GM21576 (cell line): ENCODE measurements at regions not wholly inside any gene's neighbourhood (a gene's known extent, or its start where the extent isn't known, plus 50 kb on each side); places are given as distances from the start of the nearest gene placed in this dataset.
"Not testable (repeated sequence)": the region's sequence is repeated elsewhere in the genome, so short reads cannot be mapped to it uniquely, and the experiment has no call there.

ENCODE experiments used
- ATAC-seq: cut with Tn5 transposase; IDR thresholded peaks from one replicate; pipeline ENCODE4 v1.9.1; 2021; ENCODE audit warnings: mild to moderate bottlenecking, moderate library complexity; ENCODE audit not compliant: unreplicated experiment

DNA sequence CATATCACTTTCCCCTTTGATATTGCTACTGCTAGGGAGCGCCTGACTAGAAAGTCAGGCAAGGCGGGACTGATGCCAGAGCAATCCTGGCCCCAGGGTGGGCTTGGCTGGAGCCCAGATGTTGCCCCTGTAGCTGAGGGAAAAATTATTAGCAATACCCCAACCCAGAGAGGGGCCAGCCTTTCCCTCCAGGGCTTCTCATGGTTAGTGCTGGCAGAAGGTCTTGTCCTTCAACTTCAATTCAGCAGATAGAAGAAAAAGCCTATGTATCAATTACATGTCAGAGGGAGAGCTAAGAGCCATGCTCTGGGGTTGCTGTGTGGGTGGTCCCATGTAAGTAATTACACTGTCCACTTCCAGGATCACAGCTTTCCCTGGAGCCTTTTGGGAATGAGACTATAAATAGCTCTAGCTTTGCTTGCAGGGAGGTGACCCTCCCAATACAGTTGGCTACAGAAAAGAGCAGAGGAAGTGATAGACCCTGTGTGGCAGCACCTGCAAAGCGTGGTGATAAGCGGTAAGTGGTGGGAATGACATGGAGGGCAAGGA, 579.1 kb downstream of the CCSER2 start:
- no peak for ATAC-seq

DNA sequence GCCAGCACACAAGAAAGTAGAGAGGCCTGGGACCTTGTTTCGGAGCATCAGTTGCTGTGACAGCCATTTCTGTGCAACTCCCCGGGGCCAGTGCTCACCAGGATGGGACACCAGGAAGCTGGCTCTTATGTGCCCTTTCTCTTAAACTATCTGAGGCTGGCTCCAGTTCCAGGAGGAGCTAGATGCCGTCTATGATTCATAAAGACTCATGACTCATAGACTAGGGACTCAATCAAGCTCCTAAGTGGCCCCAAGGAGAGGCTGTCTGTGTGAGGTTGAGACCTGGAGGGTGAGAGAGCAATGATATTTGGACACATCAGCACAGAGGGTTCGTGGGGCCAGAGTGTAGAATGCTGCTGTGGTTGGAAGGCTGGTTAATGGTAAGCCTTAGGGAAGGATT, 580.1 kb downstream of the CCSER2 start:
- no peak for ATAC-seq

DNA sequence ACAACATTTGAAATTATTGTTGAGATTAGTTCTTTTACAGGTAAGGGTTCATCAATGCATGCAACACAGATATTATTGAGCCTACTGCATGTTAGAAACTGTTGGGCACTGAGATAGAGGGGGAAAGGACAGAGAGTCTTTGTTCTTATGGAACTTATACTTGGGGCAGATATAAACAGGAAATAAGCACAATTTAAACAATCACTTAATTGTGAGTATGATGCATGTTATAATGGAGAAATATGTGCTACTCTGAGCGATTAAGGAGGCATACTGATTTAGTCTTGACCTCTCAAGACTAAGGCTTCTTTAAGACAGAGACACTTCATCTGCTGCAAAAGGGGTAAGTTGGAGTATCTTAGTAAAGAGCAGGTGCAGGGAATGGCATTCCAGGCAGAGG, 593.3 kb downstream of the CCSER2 start:
- no peak for ATAC-seq

DNA sequence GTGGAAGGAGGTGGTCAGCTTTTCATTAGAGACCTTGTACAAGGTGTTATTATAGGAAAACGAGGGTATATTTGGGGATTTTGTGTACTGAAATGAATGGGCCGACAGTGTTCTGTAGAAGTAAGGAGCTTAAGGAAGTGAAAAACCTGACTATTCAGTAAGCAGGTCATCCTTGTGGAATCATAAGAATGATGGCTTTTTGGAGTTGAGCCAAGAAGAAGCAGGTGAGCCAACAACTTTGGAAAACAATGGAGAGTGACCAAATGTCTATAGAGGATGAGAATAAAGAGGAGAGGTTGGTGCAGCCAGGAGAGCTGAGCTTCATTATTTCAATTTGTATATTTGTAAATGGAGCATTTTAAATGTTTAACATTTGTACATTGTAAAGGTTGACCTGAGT, 595.7 kb downstream of the CCSER2 start:
- ATAC-seq, result no peak

DNA sequence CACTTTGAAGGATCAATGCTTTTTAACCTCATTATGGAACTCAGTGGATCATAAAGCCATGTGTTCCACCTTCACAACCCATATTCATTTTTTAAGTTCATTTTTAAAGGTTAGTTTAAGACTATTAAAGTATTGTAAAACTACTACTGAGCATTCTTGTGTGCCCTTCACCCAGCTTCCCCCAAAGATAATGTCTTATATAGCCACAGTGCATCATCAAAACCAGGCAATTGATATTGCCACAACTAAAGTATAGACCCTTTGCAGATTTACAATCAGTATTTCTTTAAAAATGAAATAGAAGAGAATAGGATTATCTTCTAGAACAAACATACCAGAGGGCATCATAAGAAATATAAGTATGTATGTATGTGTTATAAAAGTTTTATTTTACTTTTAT, 597.1 kb downstream of the CCSER2 start:
- no peak for ATAC-seq

DNA sequence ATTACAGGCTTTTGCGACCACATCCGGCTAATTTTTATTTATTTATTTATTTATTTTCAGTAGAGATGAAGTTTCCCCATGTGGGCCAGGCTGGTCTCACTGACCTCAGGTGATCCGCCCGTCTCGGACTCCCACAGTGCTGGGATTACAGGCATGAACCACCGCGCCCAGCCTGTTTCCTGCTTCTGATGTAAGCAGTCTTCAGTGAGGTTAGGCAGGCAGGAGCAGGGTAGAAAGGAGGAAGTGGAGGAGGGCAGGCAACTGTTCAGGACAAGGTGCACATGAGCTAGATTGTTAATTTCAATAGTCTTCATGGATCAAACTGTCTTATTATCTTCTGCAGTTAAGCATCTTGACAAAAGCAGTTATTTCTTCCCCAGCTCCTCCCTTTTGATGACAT, 605.0 kb downstream of the CCSER2 start:
- no peak for ATAC-seq

DNA sequence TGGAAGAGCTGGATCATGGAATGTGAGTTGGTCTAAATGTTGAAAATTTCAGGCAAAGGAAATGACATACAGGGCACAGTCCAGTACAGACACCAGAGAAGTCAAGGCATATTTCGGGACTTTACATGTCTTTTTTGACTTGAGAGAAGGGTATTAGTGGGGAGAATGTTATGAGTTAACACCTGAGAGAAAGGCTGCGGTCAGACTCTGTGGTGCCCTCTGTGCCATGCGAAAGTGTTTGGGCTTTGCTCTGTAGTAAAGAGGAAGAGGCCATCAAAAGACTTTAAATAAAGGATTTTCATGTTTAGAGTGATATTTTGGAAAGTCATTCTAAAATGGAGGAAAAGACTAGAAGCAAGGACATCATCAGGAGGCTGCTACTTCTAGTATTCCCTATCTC, 607.4 kb downstream of the CCSER2 start:
- ATAC-seq, result no peak

DNA sequence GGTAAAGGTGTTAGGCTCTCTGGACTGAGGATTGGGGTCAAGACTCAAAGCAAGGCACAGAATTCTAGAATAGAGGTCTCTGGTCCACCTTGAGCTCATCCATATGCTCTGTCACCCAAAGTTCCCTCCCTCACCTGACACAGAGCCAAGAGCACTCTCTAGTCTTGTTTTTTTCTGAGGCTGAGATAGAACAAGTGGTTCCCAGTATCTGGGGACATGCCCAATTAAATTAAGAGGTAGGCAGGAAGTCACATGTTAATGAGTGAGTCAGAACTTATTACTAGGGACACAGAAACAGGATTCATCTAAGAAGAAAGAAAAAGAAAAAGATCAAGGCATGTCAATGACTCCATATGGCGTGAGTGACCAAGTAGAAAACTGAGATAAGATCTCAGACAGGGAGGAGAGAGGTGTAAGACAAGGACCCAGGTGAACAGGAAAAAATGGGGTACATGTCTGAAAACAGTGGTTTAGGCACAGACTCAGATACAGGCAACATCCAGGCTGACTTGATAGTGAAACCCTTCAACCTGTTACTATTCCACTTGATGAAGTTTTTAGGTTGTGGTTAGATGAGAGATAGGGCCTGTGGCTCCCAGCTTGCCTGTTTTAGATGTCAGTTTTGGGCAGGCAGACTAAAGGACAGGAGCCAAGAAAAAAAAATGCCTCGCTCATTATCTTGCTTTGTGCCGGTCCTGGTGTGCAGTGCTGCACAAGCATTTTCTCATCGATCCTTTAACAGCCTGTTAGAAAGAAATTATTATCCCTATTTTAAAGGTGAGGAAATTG, 609.9 kb downstream of the CCSER2 start:
- ATAC-seq, result no peak

DNA sequence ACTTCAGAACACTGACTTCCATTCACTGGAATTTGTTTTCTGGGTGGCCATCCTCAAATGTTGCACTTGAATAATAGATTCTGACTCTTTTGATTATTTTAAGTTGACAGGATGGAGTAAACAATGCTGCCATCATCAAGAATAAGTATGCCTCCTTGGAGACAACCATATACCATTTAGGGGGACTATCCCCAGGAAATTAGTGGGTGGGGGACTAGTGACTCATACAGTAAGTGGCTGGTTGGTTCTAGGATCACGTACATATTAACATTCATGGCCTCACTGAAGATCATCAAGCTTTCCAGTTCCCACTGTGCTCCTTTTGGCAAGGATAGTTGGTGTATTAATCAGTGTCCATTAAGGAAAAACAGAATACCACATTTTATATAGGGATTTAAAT, 615.2 kb downstream of the CCSER2 start:
- no peak for ATAC-seq

DNA sequence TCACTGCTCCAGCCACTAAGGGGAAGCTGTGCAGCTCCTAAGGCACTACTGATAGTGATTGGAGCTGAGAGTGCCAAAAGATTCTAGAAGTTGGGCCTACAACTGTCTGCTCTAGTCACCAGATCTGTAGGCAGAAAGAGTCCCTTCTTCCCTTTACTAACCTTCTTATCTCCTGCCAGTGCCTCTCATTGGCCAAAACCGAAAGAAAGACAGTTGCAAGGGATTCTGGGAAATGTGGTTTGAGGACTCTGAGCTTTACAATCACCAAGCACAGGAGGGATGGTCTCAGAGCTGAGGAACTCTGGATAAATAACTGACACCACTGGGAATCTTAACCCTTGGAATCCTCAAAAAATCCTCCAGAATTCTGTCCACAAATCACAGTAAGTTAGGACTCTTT, 615.8 kb downstream of the CCSER2 start:
- peak; percentile 60 for ATAC-seq

DNA sequence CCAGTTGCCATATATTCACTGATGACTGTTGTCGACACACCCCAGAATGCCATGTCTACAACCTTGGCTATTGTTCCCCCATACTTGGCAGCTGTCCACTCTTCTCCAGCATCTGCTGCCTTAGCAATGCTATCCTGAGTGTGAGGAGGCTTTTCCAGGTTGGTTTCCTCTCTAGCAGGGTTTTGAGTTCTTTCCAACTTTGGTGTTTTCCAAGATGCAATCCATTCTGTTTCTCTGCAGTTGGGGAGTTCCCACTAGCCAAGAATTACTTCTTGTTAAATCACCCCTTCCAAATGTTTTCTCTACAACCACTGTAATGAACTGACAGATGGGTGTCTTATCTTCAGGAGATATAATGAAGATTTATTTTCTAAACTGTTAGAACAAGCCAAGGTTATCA, 617.4 kb downstream of the CCSER2 start:
- no peak for ATAC-seq

DNA sequence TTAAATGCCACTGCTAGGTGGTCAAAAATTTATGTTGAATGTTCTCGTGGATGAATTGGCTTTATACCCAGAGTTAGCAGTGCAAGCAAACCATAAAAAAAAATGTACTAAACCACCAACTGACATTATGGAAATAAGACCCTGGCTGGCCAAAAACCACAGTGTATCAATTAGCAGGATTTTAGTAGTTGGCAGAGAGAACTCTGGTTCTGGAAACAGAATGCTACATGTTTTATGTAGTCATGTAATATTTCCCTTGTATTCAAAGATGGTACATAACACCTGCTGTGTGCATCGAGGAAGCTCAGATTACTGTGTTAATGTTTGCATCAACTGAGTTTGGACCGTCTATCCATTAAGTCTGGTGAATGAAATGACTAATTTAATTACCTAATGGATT, 618.5 kb downstream of the CCSER2 start:
- no peak for ATAC-seq

DNA sequence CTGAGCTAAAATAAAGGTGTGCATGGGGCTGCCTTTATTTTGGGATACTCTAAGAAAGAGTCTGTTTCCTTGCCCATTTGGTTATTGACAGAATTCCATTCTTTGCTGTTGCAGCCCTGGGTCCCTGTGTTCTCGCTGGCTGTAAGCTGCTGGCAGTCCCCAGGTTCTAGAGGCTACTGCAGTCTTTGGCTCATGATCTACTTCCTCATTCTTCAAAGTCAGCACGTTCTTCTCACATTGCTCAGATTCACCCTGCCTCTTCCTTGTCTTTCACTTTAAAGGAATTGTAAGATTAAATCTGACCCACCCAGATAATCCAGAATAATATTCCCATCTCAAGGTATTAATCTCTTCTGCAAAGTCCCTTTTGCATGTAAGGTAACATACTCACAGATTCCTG, 620.3 kb downstream of the CCSER2 start:
- ATAC-seq, result no peak

DNA sequence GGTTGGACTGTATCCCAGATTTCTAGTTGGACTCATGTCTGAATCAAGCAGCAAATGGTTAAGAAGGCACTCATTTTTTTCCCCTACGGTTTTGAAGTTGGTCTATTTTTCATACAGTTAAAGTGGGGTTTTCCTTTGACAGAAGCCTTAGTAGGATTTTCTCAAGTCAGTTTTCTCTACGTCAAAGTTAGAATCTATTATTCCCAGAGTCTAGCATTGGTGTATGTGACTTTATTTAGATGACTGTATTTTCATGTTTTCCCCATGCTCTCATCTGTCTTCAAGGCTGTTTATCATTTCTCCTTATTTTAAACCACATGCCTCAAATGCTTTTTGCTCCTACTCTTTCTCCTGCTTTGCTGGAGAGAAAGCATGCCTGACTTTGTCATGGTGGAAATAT, 623.2 kb downstream of the CCSER2 start:
- ATAC-seq, result no peak

DNA sequence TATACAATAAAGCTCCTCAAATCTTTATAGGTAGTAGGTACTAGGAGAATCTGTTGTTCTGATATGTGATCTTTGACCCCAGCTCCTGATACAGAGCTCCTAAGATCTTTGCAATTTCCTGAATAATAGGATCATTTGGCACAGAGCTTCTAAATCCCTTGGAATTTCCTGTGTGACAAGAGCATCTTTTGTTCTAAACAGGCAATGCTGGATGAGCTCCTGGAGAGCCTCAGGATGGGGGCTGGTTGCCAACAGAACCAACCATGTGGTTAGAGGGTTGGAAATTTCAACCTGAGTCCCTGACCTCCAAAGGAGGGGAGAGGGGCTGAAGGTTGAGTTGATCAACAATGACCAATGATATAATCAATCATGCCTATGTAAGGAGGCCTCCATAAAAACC, 629.0 kb downstream of the CCSER2 start:
- no peak for ATAC-seq

DNA sequence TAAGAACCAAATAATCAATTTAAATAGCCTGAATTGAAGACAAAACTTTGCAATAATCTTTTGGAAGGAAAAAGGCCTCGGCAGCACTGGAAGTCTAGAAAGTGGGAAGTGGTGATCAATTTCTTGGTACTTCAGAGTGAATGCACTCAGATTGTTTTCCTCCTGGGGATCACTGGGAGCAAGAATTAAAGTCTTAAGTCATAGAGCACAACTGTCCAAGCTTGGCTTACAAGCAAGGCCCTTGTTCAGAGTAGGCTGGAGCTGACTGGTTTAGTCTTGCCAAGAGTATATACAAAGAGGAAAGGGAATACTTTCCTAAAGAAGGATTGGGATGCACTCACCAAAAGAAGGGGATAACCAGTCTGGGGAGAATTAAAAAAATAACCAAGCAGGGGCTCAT, 637.1 kb downstream of the CCSER2 start:
- no peak for ATAC-seq

DNA sequence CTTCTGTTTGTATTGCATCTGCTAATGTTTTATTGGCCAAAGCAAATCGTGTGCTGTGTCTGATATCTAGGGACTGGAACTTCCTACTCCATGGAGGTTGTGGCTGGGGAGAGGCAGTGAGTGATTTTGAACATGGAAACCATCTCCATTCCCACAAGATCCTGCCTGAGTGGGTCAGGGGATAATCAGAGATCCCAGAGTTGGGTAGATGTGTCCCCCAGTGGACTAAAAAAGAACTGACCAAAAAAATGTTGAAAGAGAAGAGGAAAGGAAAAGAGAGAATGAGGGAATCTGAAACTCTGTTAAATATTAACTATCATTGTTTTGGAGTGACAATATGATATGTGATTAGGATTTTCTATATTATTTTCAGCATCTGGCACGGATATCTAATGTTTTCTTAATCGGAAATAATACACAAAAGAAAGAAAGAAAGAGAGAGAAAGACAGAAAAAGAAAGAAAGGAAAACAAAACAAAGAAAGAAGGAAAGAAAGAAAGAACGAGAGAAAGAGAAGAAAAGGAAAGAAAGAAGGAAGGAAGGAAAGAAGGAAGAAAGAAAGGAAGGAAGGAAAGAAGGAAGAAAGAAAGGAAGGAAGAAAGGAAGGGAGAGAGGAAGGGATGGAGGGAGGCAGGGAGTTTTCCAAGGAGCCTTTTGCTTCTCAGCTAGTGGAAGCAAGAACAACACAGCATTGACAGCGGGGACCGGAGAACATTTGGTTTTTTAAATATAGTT, 638.5 kb downstream of the CCSER2 start:
- no peak for ATAC-seq

DNA sequence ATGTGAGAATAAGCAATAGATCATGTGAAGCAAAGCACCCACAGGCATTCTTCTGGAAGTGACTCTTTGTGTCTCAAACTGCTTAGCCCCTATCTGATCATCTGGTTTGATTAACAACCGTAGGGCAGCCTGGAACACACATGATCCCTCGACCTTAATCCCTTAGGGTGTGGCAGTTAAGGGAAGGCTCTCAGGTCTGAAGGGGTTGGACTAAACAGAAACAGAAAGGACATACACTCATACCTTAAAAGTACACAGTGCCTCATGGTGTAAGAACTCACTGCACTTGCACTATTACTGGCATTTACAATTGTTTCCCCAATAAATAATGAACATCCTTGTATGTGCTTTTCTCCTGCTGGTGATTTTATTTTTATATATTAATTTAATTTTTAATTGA, 640.9 kb downstream of the CCSER2 start:
- ATAC-seq, result not testable (repeated sequence)

DNA sequence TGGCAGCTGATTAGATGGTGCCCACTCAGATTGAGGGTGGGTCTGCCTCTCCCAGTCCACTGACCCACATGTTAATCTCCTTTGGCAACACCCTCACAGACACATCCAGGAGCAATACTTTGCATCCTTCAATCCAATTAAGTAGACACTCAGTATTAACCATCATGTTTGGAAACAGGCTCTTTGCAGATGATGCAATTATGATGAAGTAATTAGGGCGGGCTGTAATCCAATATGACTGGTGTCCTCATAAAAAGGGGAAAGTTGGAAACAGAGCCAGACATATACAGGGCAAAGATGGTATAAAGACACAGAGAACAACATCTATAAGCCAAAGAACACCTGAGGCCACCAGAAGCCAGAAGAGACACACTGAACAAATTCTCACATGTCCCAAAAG, 658.6 kb downstream of the CCSER2 start:
- no peak for ATAC-seq

DNA sequence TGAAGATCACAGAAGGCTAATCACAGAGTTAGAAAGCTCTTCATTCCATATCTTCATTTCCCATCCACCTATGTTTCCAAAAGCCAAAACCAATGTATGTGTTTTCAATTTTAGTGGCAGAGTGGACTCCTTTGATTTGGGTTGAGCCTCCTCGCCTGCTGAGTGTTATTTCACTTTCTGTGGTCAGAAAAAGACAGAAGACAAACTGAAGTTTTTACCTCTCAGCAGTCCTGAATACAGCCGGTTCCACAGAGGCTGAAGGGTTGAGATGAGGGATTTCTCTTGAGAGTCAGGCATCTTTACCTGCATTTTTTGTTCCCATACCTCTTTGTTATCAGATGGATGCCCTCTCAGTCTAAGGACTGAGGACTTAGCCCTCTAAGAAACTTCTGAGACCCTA, 659.6 kb downstream of the CCSER2 start:
- no peak for ATAC-seq

DNA sequence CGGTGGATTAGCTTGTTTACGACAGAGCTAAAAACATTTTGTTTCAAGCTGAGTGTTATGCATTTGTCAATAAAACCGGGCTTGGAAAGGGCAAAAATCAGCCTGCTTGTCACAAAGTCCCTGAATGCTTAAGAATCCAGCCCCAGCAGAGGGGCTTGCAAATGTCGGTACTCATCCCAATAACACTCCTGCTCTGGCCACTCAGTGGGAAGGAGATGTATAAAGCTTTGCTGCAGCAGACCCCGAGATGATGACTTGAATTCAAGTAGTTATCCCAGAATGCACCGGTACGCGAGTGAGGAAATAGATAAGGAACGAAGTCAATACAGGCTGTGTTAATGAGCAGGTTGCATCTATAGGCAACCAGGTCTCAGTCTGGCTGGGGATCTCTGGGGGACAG, 662.3 kb downstream of the CCSER2 start:
- ATAC-seq, result no peak

DNA sequence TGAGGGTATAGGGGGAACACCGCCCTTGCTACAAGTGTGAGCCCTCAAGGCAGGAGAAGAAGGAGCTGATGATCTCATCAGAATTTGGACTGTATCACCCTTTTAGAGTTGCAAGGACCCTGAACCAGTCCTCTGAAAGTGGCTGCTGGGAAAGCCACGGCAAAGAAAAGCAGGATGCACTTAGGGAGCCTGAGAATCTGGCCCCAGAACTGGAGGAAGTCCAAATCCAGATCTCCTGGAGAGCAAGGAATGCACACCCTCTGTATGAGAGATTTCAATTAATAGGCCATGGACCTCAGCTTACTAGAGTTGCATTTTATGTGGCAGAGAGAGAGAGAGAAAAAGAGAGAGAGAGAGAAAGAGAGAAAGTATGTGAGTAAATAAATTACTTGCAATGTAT, 662.9 kb downstream of the CCSER2 start:
- ATAC-seq, result no peak
